Astrocyte (in vitro differentiated cells and primary cell): ENCODE measurements at regions not wholly inside any gene's neighbourhood (a gene's known extent, or its start where the extent isn't known, plus 50 kb on each side); places are given as distances from the start of the nearest gene placed in this dataset.

Source experiments
- DNase-seq: peaks from one replicate; pipeline ENCODE4 v3.0.0-alpha.2; 2010; ENCODE audit warnings: low read depth
- FAIRE-seq: peaks from 2 replicates; lab custom pipeline; 2011; peaks lifted over from hg19 to GRCh38; lab: Jason Lieb, UNC
- H2AFZ ChIP-seq: 2 replicates; pipeline ENCODE4 v1.6.0; 2012; ENCODE audit warnings: low read depth, low read length, inconsistent platforms
- H3K27ac ChIP-seq: 2 replicates; pipeline ENCODE4 v1.5.1; 2011; ENCODE audit warnings: low read depth, low read length, inconsistent platforms
- H3K27me3 ChIP-seq: 2 replicates; pipeline ENCODE4 v1.6.0; 2011; ENCODE audit warnings: low read length, inconsistent platforms; ENCODE audit not compliant: insufficient read depth
- H3K36me3 ChIP-seq: 2 replicates; pipeline ENCODE4 v1.5.1; 2011; ENCODE audit warnings: low read length, inconsistent platforms; ENCODE audit not compliant: insufficient read depth
- H3K4me1 ChIP-seq: 2 replicates; pipeline ENCODE4 v1.5.1; 2011; ENCODE audit warnings: low read length, inconsistent platforms; ENCODE audit not compliant: insufficient read depth
- H3K4me2 ChIP-seq: 2 replicates; pipeline ENCODE4 v1.6.0; 2012; ENCODE audit warnings: low read length, inconsistent platforms
- H3K4me3 ChIP-seq: 2 replicates; pipeline ENCODE4 v1.5.1; 2011; ENCODE audit warnings: low read depth, mild to moderate bottlenecking, low read length, inconsistent platforms; ENCODE audit not compliant: insufficient read depth
- H3K79me2 ChIP-seq: 2 replicates; pipeline ENCODE4 v1.6.0; 2012; ENCODE audit warnings: mild to moderate bottlenecking, low read length, inconsistent platforms; ENCODE audit not compliant: insufficient read depth
- H3K9ac ChIP-seq: 2 replicates; pipeline ENCODE4 v1.6.0; 2012; ENCODE audit warnings: mild to moderate bottlenecking, low read length, inconsistent platforms
- H3K9me3 ChIP-seq: 2 replicates; pipeline ENCODE4 v1.5.1; 2012; ENCODE audit warnings: low read depth, mild to moderate bottlenecking, low read length, inconsistent platforms; ENCODE audit not compliant: insufficient read depth
- H4K20me1 ChIP-seq: 2 replicates; pipeline ENCODE4 v1.6.0; 2012; ENCODE audit warnings: low read length, inconsistent platforms; ENCODE audit not compliant: insufficient read depth
- H3K27ac Mint-ChIP-seq: one replicate; pipeline ENCODE4 v1.8.0; 2021; ENCODE audit warnings: mild to moderate bottlenecking, mixed read lengths; ENCODE audit not compliant: unreplicated experiment
- H3K27me3 Mint-ChIP-seq: one replicate; pipeline ENCODE4 v1.8.0; 2021; ENCODE audit warnings: low read depth, mixed read lengths; ENCODE audit not compliant: unreplicated experiment
- H3K36me3 Mint-ChIP-seq: one replicate; pipeline ENCODE4 v1.8.0; 2021; ENCODE audit warnings: low read depth, mixed read lengths; ENCODE audit not compliant: unreplicated experiment
- H3K4me1 Mint-ChIP-seq: one replicate; pipeline ENCODE4 v1.8.0; 2021; ENCODE audit warnings: low read depth, mixed read lengths; ENCODE audit not compliant: unreplicated experiment
- H3K4me3 Mint-ChIP-seq: one replicate; pipeline ENCODE4 v1.8.0; 2021; ENCODE audit warnings: mild to moderate bottlenecking, moderate library complexity, mixed read lengths; ENCODE audit not compliant: unreplicated experiment
- H3K9me3 Mint-ChIP-seq: one replicate; pipeline ENCODE4 v1.8.0; 2021; ENCODE audit warnings: mild to moderate bottlenecking, mixed read lengths; ENCODE audit not compliant: unreplicated experiment
- CTCF ChIP-seq: IDR thresholded peaks from 2 replicates; pipeline ENCODE4 v1.5.1; 2011; ENCODE audit warnings: low read depth, mild to moderate bottlenecking, inconsistent platforms, low read length, moderate library complexity; ENCODE audit not compliant: insufficient read depth
- EZH2 ChIP-seq: IDR thresholded peaks from 2 replicates; pipeline ENCODE4 v1.6.1; 2012; ENCODE audit warnings: mild to moderate bottlenecking, low read length, inconsistent platforms; ENCODE audit not compliant: insufficient read depth

- peaks cover 3% of the 10 kb centered on the region for H3K9me3 ChIP-seq
- no peak overlapping the region for H3K4me2 ChIP-seq
- Mint-ChIP-seq H3K4me3 (no peak overlapping the region), H3K9me3 (peaks cover 2% of the 10 kb centered on the region), H3K27me3 (peaks cover 4% of the 10 kb centered on the region), H3K36me3 (no peaks in the 10 kb centered on the region), H3K4me1 (no peaks in the 10 kb centered on the region), H3K27ac (no peak overlapping the region)
- no peaks in the 10 kb centered on the region for H3K79me2 ChIP-seq
- no peak overlapping the region for H3K9ac ChIP-seq
- no peak for DNase-seq
- H3K36me3 ChIP-seq, result no peaks in the 10 kb centered on the region
- TF ChIP-seq EZH2 (no peak), CTCF (no peak)
- no peak overlapping the region for H3K27ac ChIP-seq
- H3K27me3 ChIP-seq, result no peaks in the 10 kb centered on the region
- FAIRE-seq, result no peak
- H3K4me3 ChIP-seq, result no peak overlapping the region
- no peaks in the 10 kb centered on the region for H4K20me1 ChIP-seq
- H2AFZ ChIP-seq, result no peak overlapping the region
- no peaks in the 10 kb centered on the region for H3K4me1 ChIP-seq
Measured at GRCh38 chr12:125431516-125431915, 366.3 kb downstream of the AACS start.

GRCh38 chr12:125434131-125434530, 368.9 kb downstream of the AACS start:
- Histone ChIP-seq H3K27me3 (no peaks in the 10 kb centered on the region), H3K36me3 (no peaks in the 10 kb centered on the region), H4K20me1 (no peaks in the 10 kb centered on the region), H2AFZ (no peak overlapping the region), H3K9ac (no peak overlapping the region), H3K79me2 (no peaks in the 10 kb centered on the region), H3K4me3 (no peak overlapping the region), H3K27ac (no peak overlapping the region), H3K4me1 (no peaks in the 10 kb centered on the region), H3K4me2 (no peak overlapping the region), H3K9me3 (peaks cover 6% of the 10 kb centered on the region)
- no peak overlapping the region for H3K4me3 Mint-ChIP-seq
- H3K9me3 Mint-ChIP-seq, result peaks cover 2% of the 10 kb centered on the region
- H3K27ac Mint-ChIP-seq, result no peak overlapping the region
- peaks cover 4% of the 10 kb centered on the region for H3K27me3 Mint-ChIP-seq
- TF ChIP-seq CTCF (no peak), EZH2 (no peak)
- no peaks in the 10 kb centered on the region for H3K4me1 Mint-ChIP-seq
- DNase-seq (no peak), FAIRE-seq (no peak)
- no peaks in the 10 kb centered on the region for H3K36me3 Mint-ChIP-seq

- Histone ChIP-seq H3K79me2 (no peaks in the 10 kb centered on the region), H3K36me3 (no peaks in the 10 kb centered on the region), H4K20me1 (no peaks in the 10 kb centered on the region), H3K9ac (no peak overlapping the region), H3K4me3 (no peak overlapping the region), H3K27ac (no peak overlapping the region), H3K4me2 (no peak overlapping the region), H3K27me3 (no peaks in the 10 kb centered on the region), H3K4me1 (no peaks in the 10 kb centered on the region), H2AFZ (no peak overlapping the region), H3K9me3 (peaks cover 6% of the 10 kb centered on the region)
- no peaks in the 10 kb centered on the region for H3K4me1 Mint-ChIP-seq
- H3K27ac Mint-ChIP-seq, result no peak overlapping the region
- FAIRE-seq, result no peak
- H3K27me3 Mint-ChIP-seq, result peaks cover 4% of the 10 kb centered on the region
- TF ChIP-seq CTCF (no peak), EZH2 (no peak)
- no peak for DNase-seq
- no peak overlapping the region for H3K4me3 Mint-ChIP-seq
- no peaks in the 10 kb centered on the region for H3K36me3 Mint-ChIP-seq
- peaks cover 2% of the 10 kb centered on the region for H3K9me3 Mint-ChIP-seq
Measured at GRCh38 chr12:125434936-125435443, 369.8 kb downstream of the AACS start.
